WTC11 (cell line): ENCODE measurements at regions not wholly inside any gene's neighbourhood (a gene's known extent, or its start where the extent isn't known, plus 50 kb on each side); places are given as distances from the start of the nearest gene placed in this dataset.

Experiments used
- ATAC-seq: fragments of 200-7000 bp; cut with Tn5 transposase; 2 replicates; pipeline ENCODE4 v1.10.0; 2021; ENCODE audit warnings: mild to moderate bottlenecking, moderate library complexity
- CTCF ChIA-PET: fragments of 300-600 bp; sonication (Branson Sonifier 250); formaldehyde crosslinking; loops from one replicate; lab custom pipeline; 2021; ENCODE audit warnings: antibody characterized with exemption; lab: Charles Lee
- POLR2A ChIA-PET: fragments of 350-600 bp; sonication (Branson Sonifier 250); formaldehyde crosslinking; loops from one replicate; lab custom pipeline; 2021; ENCODE audit warnings: antibody characterized with exemption; lab: Charles Lee
- DNase-seq: peaks from one replicate; pipeline ENCODE4 v3.0.0; 2021; ENCODE audit warnings: low spot score
- H3K27ac Mint-ChIP-seq: 2 replicates; pipeline ENCODE4 v1.8.0; 2021; ENCODE audit warnings: mixed read lengths
- H3K27me3 Mint-ChIP-seq: 2 replicates; pipeline ENCODE4 v1.8.0; 2021; ENCODE audit warnings: low read depth, mild to moderate bottlenecking, moderate library complexity, mixed read lengths
- H3K36me3 Mint-ChIP-seq: 2 replicates; pipeline ENCODE4 v1.8.0; 2021; ENCODE audit warnings: mixed read lengths
- H3K4me1 Mint-ChIP-seq: 2 replicates; pipeline ENCODE4 v1.8.0; 2022; ENCODE audit warnings: mixed read lengths
- H3K4me3 Mint-ChIP-seq: 2 replicates; pipeline ENCODE4 v1.8.0; 2021; ENCODE audit warnings: mild to moderate bottlenecking, moderate library complexity, mixed read lengths
- H3K9me3 Mint-ChIP-seq: 2 replicates; pipeline ENCODE4 v1.8.0; 2021; ENCODE audit warnings: mixed read lengths
- ATF2 ChIP-seq: sonication (generic); formaldehyde crosslinking; IDR thresholded peaks from 2 replicates; pipeline ENCODE4 v1.8.1; 2022; ENCODE audit warnings: low read depth, missing genetic modification reagents, borderline replicate concordance
- CBFB ChIP-seq: sonication (generic); formaldehyde crosslinking; IDR thresholded peaks from 2 replicates; pipeline ENCODE4 v1.8.1; 2022; ENCODE audit warnings: mild to moderate bottlenecking, low read depth, missing genetic modification reagents
- CREB1 ChIP-seq: sonication (generic); formaldehyde crosslinking; IDR thresholded peaks from 2 replicates; pipeline ENCODE4 v1.8.0; 2023; ENCODE audit warnings: mild to moderate bottlenecking, missing genetic modification reagents
- ELF4 ChIP-seq: sonication (generic); formaldehyde crosslinking; IDR thresholded peaks from 2 replicates; pipeline ENCODE4 v1.8.1; 2022; ENCODE audit warnings: low read depth, mild to moderate bottlenecking, moderate library complexity, missing genetic modification reagents
- EMX1 ChIP-seq: fragments of 250-450 bp; sonication (Bioruptor Pico); IDR thresholded peaks from 2 replicates; pipeline ENCODE4 v1.8.0; 2021; ENCODE audit warnings: mild to moderate bottlenecking
- GABPB1 ChIP-seq: sonication (generic); formaldehyde crosslinking; IDR thresholded peaks from 2 replicates; pipeline ENCODE4 v1.8.1; 2023; ENCODE audit warnings: mild to moderate bottlenecking, missing genetic modification reagents
- GTF2I ChIP-seq: fragments of 250-450 bp; sonication (Bioruptor Pico); conservative IDR thresholded peaks from 2 replicates; pipeline ENCODE4 v1.4.0; 2021; ENCODE audit warnings: mild to moderate bottlenecking
- JAZF1 ChIP-seq: fragments of 250-450 bp; sonication (Bioruptor Pico); IDR thresholded peaks from 2 replicates; pipeline ENCODE4 v1.9.0; 2021; ENCODE audit warnings: moderate library complexity, mild to moderate bottlenecking, inconsistent platforms
- KAT7 ChIP-seq: sonication (generic); formaldehyde crosslinking; IDR thresholded peaks from 2 replicates; pipeline ENCODE4 v1.8.1; 2023; ENCODE audit warnings: missing genetic modification reagents, mild to moderate bottlenecking, borderline replicate concordance
- NFYB ChIP-seq: sonication (generic); formaldehyde crosslinking; conservative IDR thresholded peaks from 2 replicates; pipeline ENCODE4 v1.8.0; 2022; ENCODE audit warnings: low read depth, missing genetic modification reagents
- NR1H2 ChIP-seq: sonication (generic); formaldehyde crosslinking; IDR thresholded peaks from 2 replicates; pipeline ENCODE4 v1.9.0; 2021; ENCODE audit warnings: mild to moderate bottlenecking, moderate library complexity, missing genetic modification reagents
- NR2C2 ChIP-seq: sonication (generic); formaldehyde crosslinking; IDR thresholded peaks from 2 replicates; pipeline ENCODE4 v1.8.0; 2022; ENCODE audit warnings: mild to moderate bottlenecking, missing genetic modification reagents
- NR3C1 ChIP-seq: sonication (generic); formaldehyde crosslinking; conservative IDR thresholded peaks from 2 replicates; pipeline ENCODE4 v1.8.1; 2023; ENCODE audit warnings: low read depth, mild to moderate bottlenecking, missing genetic modification reagents
- SP1 ChIP-seq: sonication (generic); formaldehyde crosslinking; conservative IDR thresholded peaks from 2 replicates; pipeline ENCODE4 v1.8.1; 2022; ENCODE audit warnings: missing genetic modification reagents
- TEAD1 ChIP-seq: sonication (generic); formaldehyde crosslinking; IDR thresholded peaks from 2 replicates; pipeline ENCODE4 v1.8.0; 2022; ENCODE audit warnings: mild to moderate bottlenecking, missing genetic modification reagents
- ZNF232 ChIP-seq: sonication (generic); formaldehyde crosslinking; IDR thresholded peaks from 2 replicates; pipeline ENCODE4 v1.8.0; 2022; ENCODE audit warnings: mild to moderate bottlenecking, missing genetic modification reagents
- ZNF425 ChIP-seq: fragments of 250-450 bp; sonication (Bioruptor Pico); conservative IDR thresholded peaks from 2 replicates; pipeline ENCODE4 v1.9.0; 2021; ENCODE audit warnings: mild to moderate bottlenecking
- ZNF671 ChIP-seq: fragments of 250-450 bp; sonication (Bioruptor Pico); IDR thresholded peaks from 2 replicates; pipeline ENCODE4 v1.8.0; 2021; ENCODE audit warnings: mild to moderate bottlenecking
- TF ChIP-seq, protein P1 (sequence below): sonication (generic); formaldehyde crosslinking; IDR thresholded peaks from 2 replicates; pipeline ENCODE4 v1.8.0; 2022; ENCODE audit warnings: mild to moderate bottlenecking, missing genetic modification reagents
- TF ChIP-seq, protein P2 (sequence below): fragments of 250-450 bp; sonication (Bioruptor Pico); IDR thresholded peaks from 2 replicates; pipeline ENCODE4 v1.9.0; 2021; ENCODE audit warnings: mild to moderate bottlenecking
- TF ChIP-seq, protein P3 (sequence below): sonication (generic); formaldehyde crosslinking; IDR thresholded peaks from 2 replicates; pipeline ENCODE4 v1.8.1; 2022; ENCODE audit warnings: missing genetic modification reagents, borderline replicate concordance
- TF ChIP-seq, protein P4 (sequence below): sonication (generic); formaldehyde crosslinking; IDR thresholded peaks from 2 replicates; pipeline ENCODE4 v1.8.0; 2022; ENCODE audit warnings: mild to moderate bottlenecking, missing genetic modification reagents

DNA sequence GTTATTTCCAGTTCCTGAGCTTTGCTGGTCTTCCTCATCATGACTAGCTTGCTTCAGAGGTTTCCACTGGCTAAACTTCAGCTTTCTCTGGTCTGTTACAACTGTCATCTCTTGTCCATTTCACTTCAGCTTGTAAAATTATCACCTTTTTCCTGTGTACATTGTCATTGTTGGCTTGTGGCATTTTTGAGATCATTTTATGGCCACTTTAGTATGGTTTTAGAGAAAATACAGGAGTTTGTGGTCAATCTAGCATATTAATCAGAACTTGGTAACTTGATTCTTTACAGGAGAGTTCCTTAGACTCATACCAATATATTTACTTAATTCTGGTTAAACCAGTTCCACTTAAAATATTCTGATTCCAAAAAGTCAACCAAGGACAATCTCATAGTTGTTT lies 235.9 kb upstream of the KITLG start:
- no peak overlapping the region for H3K27ac Mint-ChIP-seq

DNA sequence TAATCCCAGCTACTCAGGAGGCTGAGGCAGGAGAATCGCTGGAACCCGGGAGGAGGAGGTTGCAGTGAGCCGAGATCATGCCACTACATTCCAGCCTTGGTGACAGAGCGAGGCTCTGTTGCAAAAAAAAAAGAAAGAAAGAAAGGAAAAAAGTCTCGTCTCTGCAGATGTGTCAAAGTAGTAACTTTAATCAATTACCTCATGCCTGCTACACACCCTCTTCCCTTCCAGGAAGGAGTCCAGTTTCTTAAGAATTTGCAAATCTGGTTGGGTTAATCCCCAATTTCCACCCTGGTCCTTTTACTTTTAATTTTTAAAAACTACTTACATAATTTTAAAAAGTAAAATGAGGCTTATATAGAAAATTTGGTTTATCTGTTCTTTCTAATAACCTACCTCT lies 234.5 kb upstream of the KITLG start:
- POLR2A ChIA-PET, result interaction anchor here (0.6 kb wide), 1 partner anchor 612 kb away, joined by 4 read pairs; no protein-coding TSS in a partner anchor
- TF ChIP-seq GABPB1 (CRISPR knock-in tag) (no peak), TEAD1 (no peak), KAT7 (CRISPR knock-in tag) (no peak), SP1 (no peak), ZNF671 (CRISPR knock-in tag) (no peak)
- TF ChIP-seq, protein P1, sequence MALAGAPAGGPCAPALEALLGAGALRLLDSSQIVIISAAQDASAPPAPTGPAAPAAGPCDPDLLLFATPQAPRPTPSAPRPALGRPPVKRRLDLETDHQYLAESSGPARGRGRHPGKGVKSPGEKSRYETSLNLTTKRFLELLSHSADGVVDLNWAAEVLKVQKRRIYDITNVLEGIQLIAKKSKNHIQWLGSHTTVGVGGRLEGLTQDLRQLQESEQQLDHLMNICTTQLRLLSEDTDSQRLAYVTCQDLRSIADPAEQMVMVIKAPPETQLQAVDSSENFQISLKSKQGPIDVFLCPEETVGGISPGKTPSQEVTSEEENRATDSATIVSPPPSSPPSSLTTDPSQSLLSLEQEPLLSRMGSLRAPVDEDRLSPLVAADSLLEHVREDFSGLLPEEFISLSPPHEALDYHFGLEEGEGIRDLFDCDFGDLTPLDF (CRISPR knock-in tag), result no peak

More for the DNA sequence above, 235.9 kb upstream of the KITLG start:
- H3K4me1 Mint-ChIP-seq, result peaks cover 2% of the 10 kb centered on the region; the same call in 1 of the 2 replicates
- POLR2A ChIA-PET, result no interaction called here
- peaks cover 11% of the 10 kb centered on the region for H3K9me3 Mint-ChIP-seq
- ATAC-seq (no peak), DNase-seq (no peak)
- no peaks in the 10 kb centered on the region for H3K36me3 Mint-ChIP-seq
- no peak overlapping the region for H3K4me3 Mint-ChIP-seq
- H3K27me3 Mint-ChIP-seq, result no peaks in the 10 kb centered on the region
- no peak for TF ChIP-seq NR3C1
- no peak for TF ChIP-seq ATF2
- no peak for TF ChIP-seq CBFB (CRISPR knock-in tag)
- TF ChIP-seq EMX1, result no peak
- TF ChIP-seq, protein P2, sequence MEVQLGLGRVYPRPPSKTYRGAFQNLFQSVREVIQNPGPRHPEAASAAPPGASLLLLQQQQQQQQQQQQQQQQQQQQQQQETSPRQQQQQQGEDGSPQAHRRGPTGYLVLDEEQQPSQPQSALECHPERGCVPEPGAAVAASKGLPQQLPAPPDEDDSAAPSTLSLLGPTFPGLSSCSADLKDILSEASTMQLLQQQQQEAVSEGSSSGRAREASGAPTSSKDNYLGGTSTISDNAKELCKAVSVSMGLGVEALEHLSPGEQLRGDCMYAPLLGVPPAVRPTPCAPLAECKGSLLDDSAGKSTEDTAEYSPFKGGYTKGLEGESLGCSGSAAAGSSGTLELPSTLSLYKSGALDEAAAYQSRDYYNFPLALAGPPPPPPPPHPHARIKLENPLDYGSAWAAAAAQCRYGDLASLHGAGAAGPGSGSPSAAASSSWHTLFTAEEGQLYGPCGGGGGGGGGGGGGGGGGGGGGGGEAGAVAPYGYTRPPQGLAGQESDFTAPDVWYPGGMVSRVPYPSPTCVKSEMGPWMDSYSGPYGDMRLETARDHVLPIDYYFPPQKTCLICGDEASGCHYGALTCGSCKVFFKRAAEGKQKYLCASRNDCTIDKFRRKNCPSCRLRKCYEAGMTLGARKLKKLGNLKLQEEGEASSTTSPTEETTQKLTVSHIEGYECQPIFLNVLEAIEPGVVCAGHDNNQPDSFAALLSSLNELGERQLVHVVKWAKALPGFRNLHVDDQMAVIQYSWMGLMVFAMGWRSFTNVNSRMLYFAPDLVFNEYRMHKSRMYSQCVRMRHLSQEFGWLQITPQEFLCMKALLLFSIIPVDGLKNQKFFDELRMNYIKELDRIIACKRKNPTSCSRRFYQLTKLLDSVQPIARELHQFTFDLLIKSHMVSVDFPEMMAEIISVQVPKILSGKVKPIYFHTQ (CRISPR knock-in tag), result no peak
- TF ChIP-seq, protein P3, sequence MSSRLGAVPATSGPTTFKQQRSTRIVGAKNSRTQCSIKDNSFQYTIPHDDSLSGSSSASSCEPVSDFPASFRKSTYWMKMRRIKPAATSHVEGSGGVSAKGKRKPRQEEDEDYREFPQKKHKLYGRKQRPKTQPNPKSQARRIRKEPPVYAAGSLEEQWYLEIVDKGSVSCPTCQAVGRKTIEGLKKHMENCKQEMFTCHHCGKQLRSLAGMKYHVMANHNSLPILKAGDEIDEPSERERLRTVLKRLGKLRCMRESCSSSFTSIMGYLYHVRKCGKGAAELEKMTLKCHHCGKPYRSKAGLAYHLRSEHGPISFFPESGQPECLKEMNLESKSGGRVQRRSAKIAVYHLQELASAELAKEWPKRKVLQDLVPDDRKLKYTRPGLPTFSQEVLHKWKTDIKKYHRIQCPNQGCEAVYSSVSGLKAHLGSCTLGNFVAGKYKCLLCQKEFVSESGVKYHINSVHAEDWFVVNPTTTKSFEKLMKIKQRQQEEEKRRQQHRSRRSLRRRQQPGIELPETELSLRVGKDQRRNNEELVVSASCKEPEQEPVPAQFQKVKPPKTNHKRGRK (CRISPR knock-in tag), result no peak
- TF ChIP-seq GTF2I (CRISPR knock-in tag), result no peak
- no peak for TF ChIP-seq KAT7 (CRISPR knock-in tag)
- no peak for TF ChIP-seq JAZF1 (CRISPR knock-in tag)
- TF ChIP-seq CREB1 (CRISPR knock-in tag), result no peak
- TF ChIP-seq NR2C2 (CRISPR knock-in tag), result no peak
- no peak for TF ChIP-seq ZNF232
- no peak for TF ChIP-seq NR1H2 (CRISPR knock-in tag)
- TF ChIP-seq ZNF425 (CRISPR knock-in tag), result no peak
- TF ChIP-seq, protein P4, sequence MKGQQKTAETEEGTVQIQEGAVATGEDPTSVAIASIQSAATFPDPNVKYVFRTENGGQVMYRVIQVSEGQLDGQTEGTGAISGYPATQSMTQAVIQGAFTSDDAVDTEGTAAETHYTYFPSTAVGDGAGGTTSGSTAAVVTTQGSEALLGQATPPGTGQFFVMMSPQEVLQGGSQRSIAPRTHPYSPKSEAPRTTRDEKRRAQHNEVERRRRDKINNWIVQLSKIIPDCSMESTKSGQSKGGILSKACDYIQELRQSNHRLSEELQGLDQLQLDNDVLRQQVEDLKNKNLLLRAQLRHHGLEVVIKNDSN, result no peak
- no peak for TF ChIP-seq ELF4 (CRISPR knock-in tag)
- TF ChIP-seq NFYB (CRISPR knock-in tag), result no peak
- TF ChIP-seq, all 79 proteins: peak for 0
- CTCF ChIA-PET, result no interaction called here

More for the DNA sequence above, 234.5 kb upstream of the KITLG start:
- Mint-ChIP-seq H3K27ac (no peak overlapping the region), H3K4me3 (no peak overlapping the region), H3K4me1 (peaks cover 2% of the 10 kb centered on the region; the same call in 1 of the 2 replicates), H3K9me3 (0 out of 2 replicates have a peak, but pooled peaks cover 3% of the 10 kb centered on the region), H3K36me3 (no peaks in the 10 kb centered on the region), H3K27me3 (no peaks in the 10 kb centered on the region)
- ATAC-seq (no peak), DNase-seq (no peak)
- CTCF ChIA-PET, result no interaction called here
